ENCODE measurements at regions not wholly inside any gene's neighbourhood (a gene's known extent, or its start where the extent isn't known, plus 50 kb on each side); places are given as distances from the start of the nearest gene placed in this dataset.

- no peaks in the 10 kb centered on the region for H3K27me3 ChIP-seq (ENCODE audit: insufficient read depth)
- no peaks in the 10 kb centered on the region for H3F3A ChIP-seq (replicated peaks; ENCODE audit: insufficient read depth)
- no peak overlapping the region for H3K4me2 ChIP-seq
- H3K4me3 ChIP-seq (ENCODE audit: low read depth in 2 of 2, low read length in 1 of 2), result no peak overlapping the region
- H4K20me1 ChIP-seq (ENCODE audit: insufficient read depth), result no peaks in the 10 kb centered on the region
- H3K36me3 ChIP-seq (replicated peaks in 1 of 2; ENCODE audit: control insufficient read depth in 1 of 2, insufficient read depth in 2 of 2, low read length in 1 of 2), result no peaks in the 10 kb centered on the region
- ChIA-PET POLR2A (no interaction called here), CTCF (no interaction called here)
- no peaks in the 10 kb centered on the region for H3K9me2 ChIP-seq
- no peak overlapping the region for H3K27ac ChIP-seq (ENCODE audit: low read depth in 2 of 2, low read length in 1 of 2)
- H3K79me2 ChIP-seq (ENCODE audit: insufficient read depth), result no peaks in the 10 kb centered on the region
- no peak overlapping the region for H3K9ac ChIP-seq
- H3K4me1 ChIP-seq (ENCODE audit: control insufficient read depth in 1 of 2, insufficient read depth in 2 of 2, low read depth in 1 of 2, low read length in 1 of 2), result no peaks in the 10 kb centered on the region
- no peak for DNase-seq
- TF ChIP-seq CTCF (IDR thresholded peaks at IDR 0.05) (no peak), MAX (IDR thresholded peaks at IDR 0.05; ENCODE audit: low read depth) (no peak), PBX3 (IDR thresholded peaks at IDR 0.05) (no peak), MXI1 (IDR thresholded peaks at IDR 0.05; ENCODE audit: low read depth, low read length) (no peak), RAD21 (IDR thresholded peaks at IDR 0.05; ENCODE audit: low read length) (no peak), REST (IDR thresholded peaks at IDR 0.05; ENCODE audit: low read depth, low read length) (no peak), ELF1 (IDR thresholded peaks at IDR 0.05) (no peak), NFIC (IDR thresholded peaks at IDR 0.05; ENCODE audit: borderline replicate concordance) (no peak), GATA2 (CRISPR knock-in tag; IDR thresholded peaks at IDR 0.05) (no peak), GABPA (IDR thresholded peaks at IDR 0.05; ENCODE audit: low read depth) (no peak), USF1 (IDR thresholded peaks at IDR 0.05; ENCODE audit: borderline replicate concordance, low read depth) (no peak), EP300 (IDR thresholded peaks at IDR 0.05; ENCODE audit: borderline replicate concordance in 1 of 2, low read depth in 1 of 2, low read length in 1 of 2) (no peak), FOXJ3 (CRISPR knock-in tag; IDR thresholded peaks at IDR 0.05) (no peak), TAF1 (IDR thresholded peaks at IDR 0.05; ENCODE audit: borderline replicate concordance, low read depth, low read length) (no peak)
- H3K9me3 ChIP-seq, result no peaks in the 10 kb centered on the region
- no peak overlapping the region for H2AFZ ChIP-seq (ENCODE audit: low read depth)
Measured at GRCh38 chr1:118257946-118258345, 72.9 kb upstream of the SPAG17 start.

All from SK-N-SH (cell line).